ENCODE measurements at regions not wholly inside any gene's neighbourhood (a gene's known extent, or its start where the extent isn't known, plus 50 kb on each side); places are given as distances from the start of the nearest gene placed in this dataset.

- DNase-seq, result no peak
- WGBS (ENCODE audit: low lambda C conversion rate), result 41% methylated on average over 3 of the region's 3 CpGs
- no peaks in the 10 kb centered on the region for H3F3A ChIP-seq (replicated peaks; ENCODE audit: insufficient read depth)
- H3K27ac ChIP-seq (ENCODE audit: low read depth in 2 of 2, low read length in 1 of 2), result no peak overlapping the region
- H3K4me3 ChIP-seq (ENCODE audit: low read depth in 2 of 2, low read length in 1 of 2), result no peak overlapping the region
- no peaks in the 10 kb centered on the region for H3K9me3 ChIP-seq
- no peak overlapping the region for H3K9ac ChIP-seq
- no peak for TF ChIP-seq RCOR1 (IDR thresholded peaks at IDR 0.05; ENCODE audit: low read length)
- ChIA-PET POLR2A (no interaction called here), CTCF (interaction anchor here (1.2 kb wide), 1 partner anchor 11 kb away, joined by 3 read pairs; no protein-coding TSS in a partner anchor)
- no peak overlapping the region for H3K4me2 ChIP-seq
- H3K79me2 ChIP-seq (ENCODE audit: insufficient read depth), result no peaks in the 10 kb centered on the region
- no peaks in the 10 kb centered on the region for H3K9me2 ChIP-seq
- H3K36me3 ChIP-seq (replicated peaks in 1 of 2; ENCODE audit: control insufficient read depth in 1 of 2, insufficient read depth in 2 of 2, low read length in 1 of 2), result no peaks in the 10 kb centered on the region
- no peak overlapping the region for H2AFZ ChIP-seq (ENCODE audit: low read depth)
- no peaks in the 10 kb centered on the region for H3K4me1 ChIP-seq (ENCODE audit: control insufficient read depth in 1 of 2, insufficient read depth in 2 of 2, low read depth in 1 of 2, low read length in 1 of 2)
- H4K20me1 ChIP-seq (ENCODE audit: insufficient read depth), result no peaks in the 10 kb centered on the region
- no peaks in the 10 kb centered on the region for H3K27me3 ChIP-seq (ENCODE audit: insufficient read depth)
Measured at GRCh38 chr20:60840971-60841370, 411.1 kb upstream of the CDH4 start.

DNA sequence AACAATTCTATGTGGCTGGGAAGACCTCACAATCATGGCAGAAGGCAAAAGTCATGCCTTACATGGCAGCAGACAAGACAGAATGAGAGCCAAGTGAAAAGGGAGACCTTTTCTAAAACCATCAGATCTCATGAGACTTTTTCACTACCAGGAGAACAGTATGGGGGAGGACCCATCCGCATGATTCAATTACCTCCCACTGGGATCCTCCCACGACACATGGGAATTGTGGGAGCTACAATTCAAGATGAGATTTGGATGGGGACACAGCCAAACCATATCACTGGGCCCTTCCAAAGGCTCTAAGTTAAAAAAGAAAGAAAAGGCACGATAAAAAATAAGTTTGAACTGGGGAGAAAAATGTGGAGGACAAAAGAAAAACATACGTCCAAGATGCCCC, 406.9 kb upstream of the CDH4 start:
- no peaks in the 10 kb centered on the region for H3F3A ChIP-seq (replicated peaks; ENCODE audit: insufficient read depth)
- ChIA-PET CTCF (no interaction called here), POLR2A (no interaction called here)
- no peak overlapping the region for H2AFZ ChIP-seq (ENCODE audit: low read depth)
- H4K20me1 ChIP-seq (ENCODE audit: insufficient read depth), result no peaks in the 10 kb centered on the region
- H3K4me2 ChIP-seq, result no peak overlapping the region
- no peaks in the 10 kb centered on the region for H3K27me3 ChIP-seq (ENCODE audit: insufficient read depth)
- H3K36me3 ChIP-seq (replicated peaks in 1 of 2; ENCODE audit: control insufficient read depth in 1 of 2, insufficient read depth in 2 of 2, low read length in 1 of 2), result no peaks in the 10 kb centered on the region
- no peaks in the 10 kb centered on the region for H3K9me3 ChIP-seq
- WGBS (ENCODE audit: low lambda C conversion rate), result 30% methylated on average over 4 of the region's 4 CpGs
- H3K79me2 ChIP-seq (ENCODE audit: insufficient read depth), result no peaks in the 10 kb centered on the region
- no peak overlapping the region for H3K27ac ChIP-seq (ENCODE audit: low read depth in 2 of 2, low read length in 1 of 2)
- H3K9me2 ChIP-seq, result no peaks in the 10 kb centered on the region
- no peak for DNase-seq
- no peak overlapping the region for H3K9ac ChIP-seq
- H3K4me3 ChIP-seq (ENCODE audit: low read depth in 2 of 2, low read length in 1 of 2), result no peak overlapping the region
- no peak for TF ChIP-seq FOSL2 (IDR thresholded peaks at IDR 0.05; ENCODE audit: borderline replicate concordance, low read depth)
- no peak for TF ChIP-seq TCF12 (IDR thresholded peaks at IDR 0.05)
- TF ChIP-seq, protein P1, sequence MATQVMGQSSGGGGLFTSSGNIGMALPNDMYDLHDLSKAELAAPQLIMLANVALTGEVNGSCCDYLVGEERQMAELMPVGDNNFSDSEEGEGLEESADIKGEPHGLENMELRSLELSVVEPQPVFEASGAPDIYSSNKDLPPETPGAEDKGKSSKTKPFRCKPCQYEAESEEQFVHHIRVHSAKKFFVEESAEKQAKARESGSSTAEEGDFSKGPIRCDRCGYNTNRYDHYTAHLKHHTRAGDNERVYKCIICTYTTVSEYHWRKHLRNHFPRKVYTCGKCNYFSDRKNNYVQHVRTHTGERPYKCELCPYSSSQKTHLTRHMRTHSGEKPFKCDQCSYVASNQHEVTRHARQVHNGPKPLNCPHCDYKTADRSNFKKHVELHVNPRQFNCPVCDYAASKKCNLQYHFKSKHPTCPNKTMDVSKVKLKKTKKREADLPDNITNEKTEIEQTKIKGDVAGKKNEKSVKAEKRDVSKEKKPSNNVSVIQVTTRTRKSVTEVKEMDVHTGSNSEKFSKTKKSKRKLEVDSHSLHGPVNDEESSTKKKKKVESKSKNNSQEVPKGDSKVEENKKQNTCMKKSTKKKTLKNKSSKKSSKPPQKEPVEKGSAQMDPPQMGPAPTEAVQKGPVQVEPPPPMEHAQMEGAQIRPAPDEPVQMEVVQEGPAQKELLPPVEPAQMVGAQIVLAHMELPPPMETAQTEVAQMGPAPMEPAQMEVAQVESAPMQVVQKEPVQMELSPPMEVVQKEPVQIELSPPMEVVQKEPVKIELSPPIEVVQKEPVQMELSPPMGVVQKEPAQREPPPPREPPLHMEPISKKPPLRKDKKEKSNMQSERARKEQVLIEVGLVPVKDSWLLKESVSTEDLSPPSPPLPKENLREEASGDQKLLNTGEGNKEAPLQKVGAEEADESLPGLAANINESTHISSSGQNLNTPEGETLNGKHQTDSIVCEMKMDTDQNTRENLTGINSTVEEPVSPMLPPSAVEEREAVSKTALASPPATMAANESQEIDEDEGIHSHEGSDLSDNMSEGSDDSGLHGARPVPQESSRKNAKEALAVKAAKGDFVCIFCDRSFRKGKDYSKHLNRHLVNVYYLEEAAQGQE (IDR thresholded peaks at IDR 0.05; ENCODE audit: low read depth, low read length), result no peak
- TF ChIP-seq GATA2 (CRISPR knock-in tag; IDR thresholded peaks at IDR 0.05), result no peak
- TF ChIP-seq RFX5 (IDR thresholded peaks at IDR 0.05; ENCODE audit: low read length), result no peak
- TF ChIP-seq JUND (IDR thresholded peaks at IDR 0.05), result no peak
- TF ChIP-seq EP300 (IDR thresholded peaks at IDR 0.05; ENCODE audit: borderline replicate concordance in 1 of 2, low read depth in 1 of 2, low read length in 1 of 2), result no peak
- no peak for TF ChIP-seq SMC3 (IDR thresholded peaks at IDR 0.05; ENCODE audit: low read depth, low read length)
- no peak for TF ChIP-seq RCOR1 (IDR thresholded peaks at IDR 0.05; ENCODE audit: low read length)
- TF ChIP-seq ELF1 (IDR thresholded peaks at IDR 0.05), result no peak
- no peak for TF ChIP-seq MXI1 (IDR thresholded peaks at IDR 0.05; ENCODE audit: low read depth, low read length)
- TF ChIP-seq MEF2A (IDR thresholded peaks at IDR 0.05; ENCODE audit: borderline replicate concordance, low read depth), result no peak
- no peak for TF ChIP-seq POLR2AphosphoS5 (IDR thresholded peaks at IDR 0.05; ENCODE audit: low read depth, low read length)
- TF ChIP-seq GABPA (IDR thresholded peaks at IDR 0.05; ENCODE audit: low read depth), result no peak
- TF ChIP-seq FOXJ3 (CRISPR knock-in tag; IDR thresholded peaks at IDR 0.05), result no peak
- no peak for TF ChIP-seq CHD2 (IDR thresholded peaks at IDR 0.05; ENCODE audit: low read length, partially characterized antibody)
- no peak for TF ChIP-seq NRF1 (IDR thresholded peaks at IDR 0.05; ENCODE audit: low read depth, low read length)
- no peak for TF ChIP-seq ZBTB33 (IDR thresholded peaks at IDR 0.05; ENCODE audit: borderline replicate concordance, low read depth)
- no peak for TF ChIP-seq USF1 (IDR thresholded peaks at IDR 0.05; ENCODE audit: borderline replicate concordance, low read depth)
- no peaks in the 10 kb centered on the region for H3K4me1 ChIP-seq (ENCODE audit: control insufficient read depth in 1 of 2, insufficient read depth in 2 of 2, low read depth in 1 of 2, low read length in 1 of 2)

Data from SK-N-SH (cell line).